BJ (cell line): ENCODE measurements at regions not wholly inside any gene's neighbourhood (a gene's known extent, or its start where the extent isn't known, plus 50 kb on each side); places are given as distances from the start of the nearest gene placed in this dataset.

Experiments
- CTCF ChIA-PET: fragments of 350-600 bp; formaldehyde crosslinking; extraction: SDS; loops from one replicate; lab custom pipeline; 2021; ENCODE audit warnings: antibody characterized with exemption, inconsistent platforms; lab: Yijun Ruan, JAX
- POLR2A ChIA-PET: fragments of 300-600 bp; sonication (Branson Sonifier 250); formaldehyde crosslinking; extraction: SDS; loops from one replicate; lab custom pipeline; 2021; ENCODE audit warnings: antibody characterized with exemption; lab: Charles Lee
- DNase-seq: peaks from one replicate; pipeline ENCODE4 v3.0.0-alpha.2; 2011; ENCODE audit warnings: low read depth
- H3K27me3 ChIP-seq: 2 replicates; pipeline ENCODE4 v1.6.0; 2011; ENCODE audit warnings: low read length; ENCODE audit not compliant: control insufficient read depth, insufficient read depth
- H3K36me3 ChIP-seq: 2 replicates; pipeline ENCODE4 v1.5.1; 2011; ENCODE audit warnings: low read length; ENCODE audit not compliant: control insufficient read depth, insufficient read depth
- H3K4me3 ChIP-seq: 2 replicates; pipeline ENCODE4 v1.5.1; 2011; ENCODE audit warnings: low read depth, mild to moderate bottlenecking, control low read depth, low read length
- CTCF ChIP-seq: IDR thresholded peaks from 2 replicates; pipeline ENCODE4 v1.5.1; 2011; ENCODE audit warnings: low read depth, mild to moderate bottlenecking, control low read depth, inconsistent platforms, low read length, moderate library complexity; ENCODE audit not compliant: insufficient read depth

GRCh38 chr5:17837757-17838156 lies 203.5 kb downstream of the TAF11L14 start:
- CTCF ChIA-PET = no interaction called here
- TF ChIP-seq CTCF = no peak

GRCh38 chr5:17838469-17838868 lies 204.2 kb downstream of the TAF11L14 start:
- no peak for TF ChIP-seq CTCF
- Histone ChIP-seq H3K4me3 (no peak overlapping the region), H3K36me3 (no peaks in the 10 kb centered on the region), H3K27me3 (no peaks in the 10 kb centered on the region)
- DNase-seq = no peak
- ChIA-PET CTCF (no interaction called here), POLR2A (no interaction called here)

More at GRCh38 chr5:17837757-17838156, 203.5 kb downstream of the TAF11L14 start:
- H3K27me3 ChIP-seq = no peaks in the 10 kb centered on the region
- H3K4me3 ChIP-seq = no peak overlapping the region
- no peaks in the 10 kb centered on the region for H3K36me3 ChIP-seq
- DNase-seq = no peak
- POLR2A ChIA-PET = no interaction called here

GRCh38 chr5:17839848-17840247 lies 205.6 kb downstream of the TAF11L14 start:
- no peak overlapping the region for H3K4me3 ChIP-seq
- no peaks in the 10 kb centered on the region for H3K27me3 ChIP-seq
- POLR2A ChIA-PET = no interaction called here
- no peak for DNase-seq
- no peak for TF ChIP-seq CTCF
- H3K36me3 ChIP-seq = no peaks in the 10 kb centered on the region
- CTCF ChIA-PET = no interaction called here

- CTCF ChIA-PET = no interaction called here
- Histone ChIP-seq H3K36me3 (no peaks in the 10 kb centered on the region), H3K4me3 (no peak overlapping the region), H3K27me3 (no peaks in the 10 kb centered on the region)
- POLR2A ChIA-PET = no interaction called here
- no peak for TF ChIP-seq CTCF
- DNase-seq = no peak
Observed at GRCh38 chr5:17846496-17846895, 212.2 kb downstream of the TAF11L14 start.

GRCh38 chr5:17847286-17847685 lies 213.0 kb downstream of the TAF11L14 start:
- DNase-seq = no peak
- Histone ChIP-seq H3K27me3 (no peaks in the 10 kb centered on the region), H3K36me3 (no peaks in the 10 kb centered on the region), H3K4me3 (no peak overlapping the region)
- ChIA-PET CTCF (no interaction called here), POLR2A (no interaction called here)
- no peak for TF ChIP-seq CTCF
